ENCODE measurements at regions not wholly inside any gene's neighbourhood (a gene's known extent, or its start where the extent isn't known, plus 50 kb on each side); places are given as distances from the start of the nearest gene placed in this dataset.

DNA sequence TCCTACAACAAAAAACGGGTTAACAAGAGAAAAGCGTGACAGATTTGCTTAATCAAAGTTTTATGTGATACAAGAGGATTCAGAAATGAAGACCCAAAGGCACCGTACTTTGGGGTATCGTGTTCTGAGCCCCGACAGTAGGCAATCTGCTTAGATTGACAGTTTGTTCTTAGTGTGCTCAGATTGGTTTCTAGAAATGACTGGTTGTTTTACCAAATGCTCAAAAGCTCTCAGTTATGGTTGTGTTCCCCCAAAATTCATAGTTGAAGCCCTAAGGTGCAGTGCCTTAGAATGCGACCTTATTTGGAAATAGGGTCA, 102.7 kb downstream of the RASSF10 start:
- TF ChIP-seq EGR1 (IDR thresholded peaks at IDR 0.05) (no peak), NFIC (IDR thresholded peaks at IDR 0.05) (no peak), FOXM1 (IDR thresholded peaks at IDR 0.05; ENCODE audit: borderline replicate concordance, low read depth) (no peak), CEBPB (IDR thresholded peaks at IDR 0.05) (no peak), RAD21 (IDR thresholded peaks at IDR 0.05; ENCODE audit: low read depth) (no peak), YY1 (IDR thresholded peaks at IDR 0.05; ENCODE audit: low read depth) (no peak)
- TF ChIP-seq, protein P1, sequence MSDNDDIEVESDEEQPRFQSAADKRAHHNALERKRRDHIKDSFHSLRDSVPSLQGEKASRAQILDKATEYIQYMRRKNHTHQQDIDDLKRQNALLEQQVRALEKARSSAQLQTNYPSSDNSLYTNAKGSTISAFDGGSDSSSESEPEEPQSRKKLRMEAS (IDR thresholded peaks at IDR 0.05), result no peak
- TF ChIP-seq, protein P2, sequence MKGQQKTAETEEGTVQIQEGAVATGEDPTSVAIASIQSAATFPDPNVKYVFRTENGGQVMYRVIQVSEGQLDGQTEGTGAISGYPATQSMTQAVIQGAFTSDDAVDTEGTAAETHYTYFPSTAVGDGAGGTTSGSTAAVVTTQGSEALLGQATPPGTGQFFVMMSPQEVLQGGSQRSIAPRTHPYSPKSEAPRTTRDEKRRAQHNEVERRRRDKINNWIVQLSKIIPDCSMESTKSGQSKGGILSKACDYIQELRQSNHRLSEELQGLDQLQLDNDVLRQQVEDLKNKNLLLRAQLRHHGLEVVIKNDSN (IDR thresholded peaks at IDR 0.05), result no peak

DNA sequence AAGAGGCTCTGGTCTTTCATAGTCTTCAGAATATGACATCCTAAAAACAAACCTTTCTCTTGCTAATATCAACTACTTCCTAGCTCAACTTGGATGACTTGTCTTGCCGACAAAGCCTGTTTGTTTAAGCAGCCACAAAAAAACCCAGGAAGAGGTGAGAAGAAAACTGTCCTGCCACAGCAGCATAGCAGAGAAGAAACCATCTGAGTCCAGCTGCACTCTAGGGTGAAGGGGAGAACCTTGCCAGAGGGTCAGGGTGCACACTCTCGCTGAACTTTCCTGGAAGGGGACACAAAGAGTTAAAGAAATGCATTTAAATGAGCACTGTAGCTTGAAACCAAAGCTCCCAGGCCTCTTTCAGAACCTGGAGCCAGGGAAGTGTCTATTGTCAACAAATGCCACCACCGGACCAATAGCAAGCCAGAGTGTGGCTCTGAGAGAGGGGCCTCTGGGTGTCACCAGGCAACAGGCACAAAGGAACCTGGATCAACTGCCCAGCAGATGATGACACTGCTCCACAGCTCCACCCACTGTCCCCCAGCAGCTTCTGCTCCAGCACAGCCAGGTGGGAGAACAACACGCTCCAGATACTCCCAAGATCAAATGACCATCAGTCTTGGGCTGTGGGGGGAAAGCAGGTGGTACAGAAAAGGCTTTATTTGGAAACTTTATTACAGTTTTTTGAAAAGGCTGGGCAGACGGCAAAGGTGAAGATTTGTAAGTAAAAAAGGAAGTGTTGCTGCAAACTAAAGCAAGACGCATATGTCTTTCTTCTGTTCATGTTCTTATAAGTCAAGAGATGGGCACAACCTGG, 105.7 kb downstream of the RASSF10 start:
- TF ChIP-seq RAD21 (IDR thresholded peaks at IDR 0.05; ENCODE audit: low read depth) (peak; percentile 27), ZBTB7A (IDR thresholded peaks at IDR 0.05; ENCODE audit: low read depth) (no peak), TEAD4 (IDR thresholded peaks at IDR 0.05) (no peak), TCF12 (IDR thresholded peaks at IDR 0.05; ENCODE audit: low read depth) (no peak), NFIC (IDR thresholded peaks at IDR 0.05) (no peak)
- TF ChIP-seq, protein P2 (IDR thresholded peaks at IDR 0.05), result no peak

DNA sequence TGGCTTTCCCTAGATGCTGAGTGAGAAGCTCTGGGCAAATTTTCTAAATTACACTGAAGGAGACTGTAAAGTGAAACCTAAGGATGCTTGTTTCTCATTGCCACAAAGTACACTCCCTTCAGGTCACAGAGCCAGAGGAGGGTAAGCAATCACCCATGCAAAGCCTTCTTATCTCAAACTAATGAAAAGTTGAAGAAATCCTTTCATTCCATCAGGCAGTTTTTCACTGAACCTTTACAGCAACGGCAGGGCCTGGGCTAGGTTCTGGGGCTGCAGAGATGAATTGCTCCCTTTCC, 106.2 kb downstream of the RASSF10 start:
- TF ChIP-seq, protein P2 (IDR thresholded peaks at IDR 0.05), result no peak
- TF ChIP-seq TCF12 (IDR thresholded peaks at IDR 0.05; ENCODE audit: low read depth) (no peak), YY1 (IDR thresholded peaks at IDR 0.05; ENCODE audit: low read depth) (no peak), CEBPB (IDR thresholded peaks at IDR 0.05) (no peak), RAD21 (IDR thresholded peaks at IDR 0.05; ENCODE audit: low read depth) (no peak), FOXM1 (IDR thresholded peaks at IDR 0.05; ENCODE audit: borderline replicate concordance, low read depth) (no peak), CREB1 (IDR thresholded peaks at IDR 0.05; ENCODE audit: low read depth) (no peak)
- TF ChIP-seq, protein P3, sequence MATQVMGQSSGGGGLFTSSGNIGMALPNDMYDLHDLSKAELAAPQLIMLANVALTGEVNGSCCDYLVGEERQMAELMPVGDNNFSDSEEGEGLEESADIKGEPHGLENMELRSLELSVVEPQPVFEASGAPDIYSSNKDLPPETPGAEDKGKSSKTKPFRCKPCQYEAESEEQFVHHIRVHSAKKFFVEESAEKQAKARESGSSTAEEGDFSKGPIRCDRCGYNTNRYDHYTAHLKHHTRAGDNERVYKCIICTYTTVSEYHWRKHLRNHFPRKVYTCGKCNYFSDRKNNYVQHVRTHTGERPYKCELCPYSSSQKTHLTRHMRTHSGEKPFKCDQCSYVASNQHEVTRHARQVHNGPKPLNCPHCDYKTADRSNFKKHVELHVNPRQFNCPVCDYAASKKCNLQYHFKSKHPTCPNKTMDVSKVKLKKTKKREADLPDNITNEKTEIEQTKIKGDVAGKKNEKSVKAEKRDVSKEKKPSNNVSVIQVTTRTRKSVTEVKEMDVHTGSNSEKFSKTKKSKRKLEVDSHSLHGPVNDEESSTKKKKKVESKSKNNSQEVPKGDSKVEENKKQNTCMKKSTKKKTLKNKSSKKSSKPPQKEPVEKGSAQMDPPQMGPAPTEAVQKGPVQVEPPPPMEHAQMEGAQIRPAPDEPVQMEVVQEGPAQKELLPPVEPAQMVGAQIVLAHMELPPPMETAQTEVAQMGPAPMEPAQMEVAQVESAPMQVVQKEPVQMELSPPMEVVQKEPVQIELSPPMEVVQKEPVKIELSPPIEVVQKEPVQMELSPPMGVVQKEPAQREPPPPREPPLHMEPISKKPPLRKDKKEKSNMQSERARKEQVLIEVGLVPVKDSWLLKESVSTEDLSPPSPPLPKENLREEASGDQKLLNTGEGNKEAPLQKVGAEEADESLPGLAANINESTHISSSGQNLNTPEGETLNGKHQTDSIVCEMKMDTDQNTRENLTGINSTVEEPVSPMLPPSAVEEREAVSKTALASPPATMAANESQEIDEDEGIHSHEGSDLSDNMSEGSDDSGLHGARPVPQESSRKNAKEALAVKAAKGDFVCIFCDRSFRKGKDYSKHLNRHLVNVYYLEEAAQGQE (IDR thresholded peaks at IDR 0.05; ENCODE audit: low read depth), result no peak
- TF ChIP-seq, protein P1 (IDR thresholded peaks at IDR 0.05), result no peak

DNA sequence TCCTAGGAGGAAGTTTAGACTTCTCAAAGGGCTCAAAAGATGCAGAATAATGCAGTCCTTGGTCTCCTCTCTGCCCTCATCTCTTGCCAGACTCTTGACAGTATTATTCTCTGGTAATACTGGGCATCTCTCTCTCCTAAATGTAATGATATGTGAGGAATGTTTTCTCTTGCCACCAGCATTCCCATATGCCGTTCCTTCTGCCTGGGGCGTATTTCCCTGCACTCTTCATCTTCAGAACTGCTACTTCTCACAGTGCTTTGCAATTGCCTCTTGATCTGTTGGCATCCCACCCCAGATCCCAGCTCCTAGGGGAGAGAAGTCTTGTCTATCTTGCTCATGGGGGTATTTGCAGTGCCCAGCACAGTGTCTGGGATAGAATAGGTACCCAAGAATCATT, 107.4 kb downstream of the RASSF10 start:
- TF ChIP-seq YY1 (IDR thresholded peaks at IDR 0.05; ENCODE audit: low read depth) (no peak), EP300 (IDR thresholded peaks at IDR 0.05; ENCODE audit: borderline replicate concordance) (no peak), RAD21 (IDR thresholded peaks at IDR 0.05; ENCODE audit: low read depth) (no peak), FOXM1 (IDR thresholded peaks at IDR 0.05; ENCODE audit: borderline replicate concordance, low read depth) (no peak), TAF1 (IDR thresholded peaks at IDR 0.05; ENCODE audit: low read depth) (no peak), NFIC (IDR thresholded peaks at IDR 0.05) (no peak), CREB1 (IDR thresholded peaks at IDR 0.05; ENCODE audit: low read depth) (no peak), ZBTB7A (IDR thresholded peaks at IDR 0.05; ENCODE audit: low read depth) (no peak), TEAD4 (IDR thresholded peaks at IDR 0.05) (no peak), EGR1 (IDR thresholded peaks at IDR 0.05) (no peak)
- TF ChIP-seq, protein P3 (IDR thresholded peaks at IDR 0.05; ENCODE audit: low read depth), result no peak
- TF ChIP-seq, protein P1 (IDR thresholded peaks at IDR 0.05), result no peak
- TF ChIP-seq, protein P2 (IDR thresholded peaks at IDR 0.05), result no peak

DNA sequence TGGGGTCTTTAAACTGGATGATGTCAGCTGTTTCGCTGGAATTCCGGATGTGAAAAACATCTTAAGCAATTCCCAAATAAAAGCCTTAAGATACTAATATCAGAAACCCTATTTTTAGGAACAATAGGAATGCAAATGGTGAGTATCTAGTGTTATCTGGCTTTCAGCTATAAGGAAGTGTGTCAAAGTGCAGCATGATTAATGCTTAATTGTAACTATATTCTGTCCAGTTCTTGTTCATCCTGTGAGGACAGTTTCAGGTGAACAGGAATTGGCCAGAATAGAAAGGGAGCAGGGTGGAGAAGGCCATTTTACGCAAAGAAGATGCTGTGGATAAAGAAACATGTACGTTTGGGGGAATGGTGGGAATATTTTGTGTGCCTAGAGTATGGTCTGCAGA, 108.2 kb downstream of the RASSF10 start:
- TF ChIP-seq TEAD4 (IDR thresholded peaks at IDR 0.05), result no peak
- TF ChIP-seq TAF1 (IDR thresholded peaks at IDR 0.05; ENCODE audit: low read depth), result no peak
- TF ChIP-seq, protein P3 (IDR thresholded peaks at IDR 0.05; ENCODE audit: low read depth), result no peak
- no peak for TF ChIP-seq EGR1 (IDR thresholded peaks at IDR 0.05)
- no peak for TF ChIP-seq CEBPB (IDR thresholded peaks at IDR 0.05)
- no peak for TF ChIP-seq ZBTB7A (IDR thresholded peaks at IDR 0.05; ENCODE audit: low read depth)
- no peak for TF ChIP-seq YY1 (IDR thresholded peaks at IDR 0.05; ENCODE audit: low read depth)
- TF ChIP-seq FOXM1 (IDR thresholded peaks at IDR 0.05; ENCODE audit: borderline replicate concordance, low read depth), result no peak
- TF ChIP-seq, protein P2 (IDR thresholded peaks at IDR 0.05), result no peak
- TF ChIP-seq TCF12 (IDR thresholded peaks at IDR 0.05; ENCODE audit: low read depth), result no peak
- TF ChIP-seq NFIC (IDR thresholded peaks at IDR 0.05), result no peak
- TF ChIP-seq RAD21 (IDR thresholded peaks at IDR 0.05; ENCODE audit: low read depth), result no peak
- TF ChIP-seq, protein P1 (IDR thresholded peaks at IDR 0.05), result no peak
- no peak for TF ChIP-seq CREB1 (IDR thresholded peaks at IDR 0.05; ENCODE audit: low read depth)
- TF ChIP-seq EP300 (IDR thresholded peaks at IDR 0.05; ENCODE audit: borderline replicate concordance), result no peak
